ENCODE measurements at regions not wholly inside any gene's neighbourhood (a gene's known extent, or its start where the extent isn't known, plus 50 kb on each side); places are given as distances from the start of the nearest gene placed in this dataset.

GRCh38 chr2:241931976-241932898, 62.7 kb downstream of the RTP5 start:
- no peak for TF ChIP-seq REST (IDR thresholded peaks at IDR 0.05; ENCODE audit: low read depth)
- no peak for TF ChIP-seq EGR1 (IDR thresholded peaks at IDR 0.05)
- no peak for TF ChIP-seq FOXM1 (IDR thresholded peaks at IDR 0.05; ENCODE audit: borderline replicate concordance, low read depth)

- TF ChIP-seq TEAD4 (IDR thresholded peaks at IDR 0.05) (no peak), EGR1 (IDR thresholded peaks at IDR 0.05) (no peak), YY1 (IDR thresholded peaks at IDR 0.05; ENCODE audit: low read depth) (no peak), FOXM1 (IDR thresholded peaks at IDR 0.05; ENCODE audit: borderline replicate concordance, low read depth) (no peak), ZBTB7A (IDR thresholded peaks at IDR 0.05; ENCODE audit: low read depth) (no peak), CEBPB (IDR thresholded peaks at IDR 0.05) (no peak), TAF1 (IDR thresholded peaks at IDR 0.05; ENCODE audit: low read depth) (no peak)
These were observed 63.3 kb downstream of the RTP5 start for GRCh38 chr2:241932899-241933178.

GRCh38 chr2:241933179-241933911, 63.8 kb downstream of the RTP5 start:
- no peak for TF ChIP-seq CEBPB (IDR thresholded peaks at IDR 0.05)
- TF ChIP-seq MAX (IDR thresholded peaks at IDR 0.05), result no peak
- no peak for TF ChIP-seq TEAD4 (IDR thresholded peaks at IDR 0.05)
- no peak for TF ChIP-seq EP300 (IDR thresholded peaks at IDR 0.05; ENCODE audit: borderline replicate concordance)
- TF ChIP-seq TCF12 (IDR thresholded peaks at IDR 0.05; ENCODE audit: low read depth), result no peak
- no peak for TF ChIP-seq REST (IDR thresholded peaks at IDR 0.05; ENCODE audit: low read depth)
- TF ChIP-seq YY1 (IDR thresholded peaks at IDR 0.05; ENCODE audit: low read depth), result no peak
- TF ChIP-seq CREB1 (IDR thresholded peaks at IDR 0.05; ENCODE audit: low read depth), result no peak
- no peak for TF ChIP-seq FOXM1 (IDR thresholded peaks at IDR 0.05; ENCODE audit: borderline replicate concordance, low read depth)
- TF ChIP-seq RAD21 (IDR thresholded peaks at IDR 0.05; ENCODE audit: low read depth), result no peak
- TF ChIP-seq EGR1 (IDR thresholded peaks at IDR 0.05), result no peak
- TF ChIP-seq USF1 (IDR thresholded peaks at IDR 0.05), result no peak
- no peak for TF ChIP-seq ZBTB7A (IDR thresholded peaks at IDR 0.05; ENCODE audit: low read depth)
- no peak for TF ChIP-seq TAF1 (IDR thresholded peaks at IDR 0.05; ENCODE audit: low read depth)
- no peak for TF ChIP-seq NFIC (IDR thresholded peaks at IDR 0.05)

- TF ChIP-seq TEAD4 (IDR thresholded peaks at IDR 0.05) (no peak), TAF1 (IDR thresholded peaks at IDR 0.05; ENCODE audit: low read depth) (no peak)
These were observed 65.8 kb downstream of the RTP5 start for GRCh38 chr2:241935314-241935713.

GRCh38 chr2:241935774-241936173, 66.2 kb downstream of the RTP5 start:
- TF ChIP-seq TCF12 (IDR thresholded peaks at IDR 0.05; ENCODE audit: low read depth) (no peak), EP300 (IDR thresholded peaks at IDR 0.05; ENCODE audit: borderline replicate concordance) (no peak), USF1 (IDR thresholded peaks at IDR 0.05) (no peak), FOXM1 (IDR thresholded peaks at IDR 0.05; ENCODE audit: borderline replicate concordance, low read depth) (no peak), RAD21 (IDR thresholded peaks at IDR 0.05; ENCODE audit: low read depth) (no peak), TEAD4 (IDR thresholded peaks at IDR 0.05) (no peak), NFIC (IDR thresholded peaks at IDR 0.05) (no peak), CEBPB (IDR thresholded peaks at IDR 0.05) (no peak)

- TF ChIP-seq TEAD4 (IDR thresholded peaks at IDR 0.05), result no peak
- TF ChIP-seq REST (IDR thresholded peaks at IDR 0.05; ENCODE audit: low read depth), result no peak
- TF ChIP-seq USF1 (IDR thresholded peaks at IDR 0.05), result no peak
- TF ChIP-seq EGR1 (IDR thresholded peaks at IDR 0.05), result no peak
- TF ChIP-seq MAX (IDR thresholded peaks at IDR 0.05), result no peak
- TF ChIP-seq EP300 (IDR thresholded peaks at IDR 0.05; ENCODE audit: borderline replicate concordance), result no peak
- TF ChIP-seq YY1 (IDR thresholded peaks at IDR 0.05; ENCODE audit: low read depth), result no peak
- no peak for TF ChIP-seq CREB1 (IDR thresholded peaks at IDR 0.05; ENCODE audit: low read depth)
- no peak for TF ChIP-seq TCF12 (IDR thresholded peaks at IDR 0.05; ENCODE audit: low read depth)
These were observed 67.1 kb downstream of the RTP5 start for GRCh38 chr2:241936457-241937133.

Data from Ishikawa (cell line).